CD4-positive, alpha-beta T cell treated with Interleukin-1 beta for 1 hour (primary cell): ENCODE measurements at regions not wholly inside any gene's neighbourhood (a gene's known extent, or its start where the extent isn't known, plus 50 kb on each side); places are given as distances from the start of the nearest gene placed in this dataset.

ENCODE experiments used
- DNase-seq, 2 donors: peaks; one replicate each; pipeline ENCODE4 v3.0.0-alpha.2; 2020 to 2022

- no peak for DNase-seq
Observed at GRCh38 chr2:6704077-6704476, 161.6 kb downstream of the CMPK2 start.

GRCh38 chr2:6721395-6721794 lies 144.3 kb downstream of the CMPK2 start:
- no peak for DNase-seq

GRCh38 chr2:6722574-6722973 lies 143.1 kb downstream of the CMPK2 start:
- DNase-seq = no peak

GRCh38 chr2:6723865-6724604 lies 141.7 kb downstream of the CMPK2 start:
- no peak for DNase-seq

GRCh38 chr2:6724605-6725140 lies 141.0 kb downstream of the CMPK2 start:
- DNase-seq = no peak

- no peak for DNase-seq
Observed at GRCh38 chr2:6728156-6728555, 137.6 kb downstream of the CMPK2 start.

GRCh38 chr2:6730003-6730402 lies 135.7 kb downstream of the CMPK2 start:
- DNase-seq = no peak

GRCh38 chr2:6730649-6731532 lies 134.8 kb downstream of the CMPK2 start:
- DNase-seq = no peak

- DNase-seq = no peak
Observed at GRCh38 chr2:6739547-6739946, 126.2 kb downstream of the CMPK2 start.

- no peak for DNase-seq
Observed at GRCh38 chr2:6741229-6741628, 124.5 kb downstream of the CMPK2 start.

- DNase-seq = no peak
Observed at GRCh38 chr2:6744038-6744437, 121.7 kb downstream of the CMPK2 start.

- DNase-seq = no peak
Observed at GRCh38 chr2:6747433-6747832, 118.3 kb downstream of the CMPK2 start.

- no peak for DNase-seq
Observed at GRCh38 chr2:6748406-6749067, 117.2 kb downstream of the CMPK2 start.

- DNase-seq = no peak
Observed at GRCh38 chr2:6749962-6750361, 115.7 kb downstream of the CMPK2 start.

GRCh38 chr2:6750411-6751158 lies 115.1 kb downstream of the CMPK2 start:
- DNase-seq = no peak

GRCh38 chr2:6754419-6754818 lies 111.3 kb downstream of the CMPK2 start:
- DNase-seq = no peak

- DNase-seq = no peak
Observed at GRCh38 chr2:6755456-6755855, 110.3 kb downstream of the CMPK2 start.

GRCh38 chr2:6757215-6757614 lies 108.5 kb downstream of the CMPK2 start:
- DNase-seq = no peak

GRCh38 chr2:6759689-6760088 lies 106.0 kb downstream of the CMPK2 start:
- DNase-seq = no peak

- no peak for DNase-seq
Observed at GRCh38 chr2:6760132-6760531, 105.6 kb downstream of the CMPK2 start.

- DNase-seq = no peak
Observed at GRCh38 chr2:6764968-6765723, 100.6 kb downstream of the CMPK2 start.

GRCh38 chr2:6769346-6769745 lies 96.4 kb downstream of the CMPK2 start:
- DNase-seq = no peak
